ENCODE measurements at regions not wholly inside any gene's neighbourhood (a gene's known extent, or its start where the extent isn't known, plus 50 kb on each side); places are given as distances from the start of the nearest gene placed in this dataset.

DNA sequence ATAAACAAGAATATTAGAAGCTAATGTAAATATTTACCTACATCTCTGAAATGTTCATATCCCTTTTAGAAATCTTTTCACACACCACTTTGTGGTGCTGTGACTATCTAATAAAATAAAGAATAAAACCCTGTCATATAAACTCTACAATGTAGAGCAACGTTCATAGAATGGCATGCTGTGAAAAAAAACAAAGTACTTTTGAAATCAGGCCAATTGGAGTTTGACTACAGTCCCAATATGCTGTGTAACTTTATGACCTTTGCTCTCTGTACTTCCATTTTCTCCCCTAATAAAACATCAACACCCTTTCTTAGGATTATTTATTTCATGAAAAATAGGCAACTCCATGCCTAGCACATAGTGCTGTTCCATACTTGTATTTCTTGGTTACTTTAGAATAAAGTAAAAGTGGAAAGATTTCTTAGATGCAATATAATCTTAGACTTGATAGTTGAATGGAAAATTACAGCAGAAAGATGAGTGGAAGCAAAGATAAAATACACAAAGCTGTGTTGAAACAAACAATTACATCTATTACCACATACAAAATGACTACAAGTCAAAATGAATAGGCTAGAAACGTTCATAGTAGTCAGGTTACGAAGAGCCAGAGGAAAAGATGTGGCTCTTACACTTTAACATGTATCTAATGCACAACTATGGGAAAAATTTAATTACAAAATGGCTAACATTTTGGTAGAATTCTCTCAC, 613.2 kb upstream of the SLITRK5 start:
- H4K20me1 ChIP-seq (ENCODE audit: insufficient read depth, poor library complexity, severe bottlenecking), result no peaks in the 10 kb centered on the region
- H3K27ac ChIP-seq, result no peak overlapping the region
- H3K36me3 ChIP-seq (replicated peaks; ENCODE audit: insufficient read depth, low read depth), result no peaks in the 10 kb centered on the region
- H3K4me1 ChIP-seq (ENCODE audit: insufficient read depth), result no peaks in the 10 kb centered on the region
- no peaks in the 10 kb centered on the region for H3K9me2 ChIP-seq (replicated peaks; ENCODE audit: insufficient read depth)
- no peaks in the 10 kb centered on the region for H3K27me3 ChIP-seq
- DNase-seq (ENCODE audit: low spot score), result no peak
- H3K79me2 ChIP-seq, result no peaks in the 10 kb centered on the region
- peak overlapping the region; percentile 16 for H2AFZ ChIP-seq
- H3K4me2 ChIP-seq, result no peak overlapping the region
- H3K4me3 ChIP-seq, result no peak overlapping the region
- 49% methylated on average over 3 of the region's 3 CpGs for WGBS (ENCODE audit: low lambda C conversion rate, missing lambda C conversion rate)
- no peaks in the 10 kb centered on the region for H3K9me3 ChIP-seq (ENCODE audit: low read depth)
- TF ChIP-seq, protein P1, sequence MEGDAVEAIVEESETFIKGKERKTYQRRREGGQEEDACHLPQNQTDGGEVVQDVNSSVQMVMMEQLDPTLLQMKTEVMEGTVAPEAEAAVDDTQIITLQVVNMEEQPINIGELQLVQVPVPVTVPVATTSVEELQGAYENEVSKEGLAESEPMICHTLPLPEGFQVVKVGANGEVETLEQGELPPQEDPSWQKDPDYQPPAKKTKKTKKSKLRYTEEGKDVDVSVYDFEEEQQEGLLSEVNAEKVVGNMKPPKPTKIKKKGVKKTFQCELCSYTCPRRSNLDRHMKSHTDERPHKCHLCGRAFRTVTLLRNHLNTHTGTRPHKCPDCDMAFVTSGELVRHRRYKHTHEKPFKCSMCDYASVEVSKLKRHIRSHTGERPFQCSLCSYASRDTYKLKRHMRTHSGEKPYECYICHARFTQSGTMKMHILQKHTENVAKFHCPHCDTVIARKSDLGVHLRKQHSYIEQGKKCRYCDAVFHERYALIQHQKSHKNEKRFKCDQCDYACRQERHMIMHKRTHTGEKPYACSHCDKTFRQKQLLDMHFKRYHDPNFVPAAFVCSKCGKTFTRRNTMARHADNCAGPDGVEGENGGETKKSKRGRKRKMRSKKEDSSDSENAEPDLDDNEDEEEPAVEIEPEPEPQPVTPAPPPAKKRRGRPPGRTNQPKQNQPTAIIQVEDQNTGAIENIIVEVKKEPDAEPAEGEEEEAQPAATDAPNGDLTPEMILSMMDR (IDR thresholded peaks at IDR 0.05; ENCODE audit: poor library complexity), result no peak
- TF ChIP-seq EZH2 (IDR thresholded peaks at IDR 0.05; ENCODE audit: borderline replicate concordance) (no peak), EZH2phosphoT487 (IDR thresholded peaks at IDR 0.05; ENCODE audit: low read depth, severe bottlenecking, unreplicated experiment) (no peak)

DNA sequence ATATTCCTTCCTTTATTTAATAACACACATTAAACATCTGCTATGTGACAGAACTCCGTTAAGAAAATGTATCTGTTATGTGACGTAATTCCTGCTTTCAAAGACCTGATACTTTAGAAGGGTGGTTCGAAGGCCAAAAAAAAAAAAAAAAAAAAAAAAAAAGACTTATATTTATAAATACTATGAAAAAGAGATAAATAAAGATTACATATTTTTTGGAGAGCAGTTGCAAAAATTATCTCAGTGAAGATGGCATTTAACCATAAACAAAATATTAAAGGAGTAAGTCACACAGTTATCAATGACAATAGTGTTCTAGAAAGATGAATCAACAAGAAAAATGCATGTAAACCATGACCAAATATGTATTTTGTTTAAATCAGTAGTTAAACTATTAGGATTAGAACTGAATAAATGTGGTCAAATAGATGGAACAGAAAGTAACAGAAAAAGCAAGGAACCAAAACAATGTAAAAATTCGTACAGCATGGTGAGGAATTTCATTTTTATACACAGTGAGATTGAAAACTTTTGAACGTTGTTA, 612.3 kb upstream of the SLITRK5 start:
- TF ChIP-seq EZH2 (IDR thresholded peaks at IDR 0.05; ENCODE audit: borderline replicate concordance), result no peak
- no peak for TF ChIP-seq EZH2phosphoT487 (IDR thresholded peaks at IDR 0.05; ENCODE audit: low read depth, severe bottlenecking, unreplicated experiment)
- TF ChIP-seq, protein P1 (IDR thresholded peaks at IDR 0.05; ENCODE audit: poor library complexity), result no peak
- Histone ChIP-seq H3K4me1 (ENCODE audit: insufficient read depth) (no peaks in the 10 kb centered on the region), H3K4me3 (no peak overlapping the region), H3K27ac (no peak overlapping the region), H3K9me2 (replicated peaks; ENCODE audit: insufficient read depth) (no peaks in the 10 kb centered on the region), H3K9me3 (ENCODE audit: low read depth) (no peaks in the 10 kb centered on the region), H2AFZ (no peak overlapping the region), H3K79me2 (no peaks in the 10 kb centered on the region), H3K27me3 (no peaks in the 10 kb centered on the region), H4K20me1 (ENCODE audit: insufficient read depth, poor library complexity, severe bottlenecking) (no peaks in the 10 kb centered on the region), H3K36me3 (replicated peaks; ENCODE audit: insufficient read depth, low read depth) (no peaks in the 10 kb centered on the region), H3K4me2 (no peak overlapping the region)
- DNase-seq (ENCODE audit: low spot score), result no peak
- 67% methylated on average over 5 of the region's 5 CpGs for WGBS (ENCODE audit: low lambda C conversion rate, missing lambda C conversion rate)

DNA sequence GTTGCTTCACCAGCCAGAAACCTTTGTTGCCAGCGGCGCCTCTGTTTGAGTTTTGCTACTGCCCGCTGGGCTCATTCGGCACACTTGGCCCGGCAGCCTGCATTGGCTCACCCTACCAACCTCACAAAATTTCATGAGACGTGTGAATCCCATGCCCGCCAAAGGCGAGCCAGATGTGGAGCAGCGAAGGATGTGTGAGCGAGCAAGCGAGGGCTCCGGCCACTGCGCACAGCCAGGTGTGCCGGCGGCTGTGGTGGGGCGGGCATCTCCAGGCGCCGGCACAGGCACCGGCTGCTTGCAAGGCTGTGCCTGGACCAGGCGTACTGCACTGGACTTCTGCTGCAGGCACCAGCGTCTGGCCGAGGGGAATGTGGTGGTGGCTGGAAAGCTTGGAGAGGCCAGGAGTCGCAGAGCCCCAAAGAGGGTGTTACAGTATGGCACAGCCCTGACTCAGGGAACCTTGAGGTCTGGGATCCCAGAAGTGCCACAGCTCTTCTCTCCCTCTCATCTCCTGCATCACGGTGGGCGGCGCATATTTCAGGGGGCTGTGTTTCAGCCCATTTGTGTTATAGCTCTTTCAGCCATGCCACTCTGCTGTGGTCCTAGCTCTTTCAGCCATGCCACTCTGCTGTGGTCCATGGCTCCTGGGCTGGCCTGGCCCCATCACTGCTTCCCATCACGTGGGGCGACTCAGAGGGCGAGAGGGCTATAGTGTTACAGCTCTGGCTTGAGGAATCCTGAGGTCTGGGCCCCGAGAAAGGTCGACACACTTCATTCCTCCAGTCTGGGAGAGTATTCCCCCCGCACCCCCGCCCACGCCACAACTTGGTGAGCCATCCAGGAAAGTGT, 592.0 kb upstream of the SLITRK5 start:
- no peak overlapping the region for H3K4me3 ChIP-seq
- DNase-seq (ENCODE audit: low spot score), result no peak
- no peaks in the 10 kb centered on the region for H3K9me3 ChIP-seq (ENCODE audit: low read depth)
- WGBS (ENCODE audit: low lambda C conversion rate, missing lambda C conversion rate), result 95% methylated on average over 34 of the region's 34 CpGs
- no peak overlapping the region for H3K27ac ChIP-seq
- no peaks in the 10 kb centered on the region for H3K79me2 ChIP-seq
- no peaks in the 10 kb centered on the region for H3K36me3 ChIP-seq (replicated peaks; ENCODE audit: insufficient read depth, low read depth)
- no peaks in the 10 kb centered on the region for H3K27me3 ChIP-seq
- TF ChIP-seq EZH2phosphoT487 (IDR thresholded peaks at IDR 0.05; ENCODE audit: low read depth, severe bottlenecking, unreplicated experiment), result no peak
- TF ChIP-seq, protein P1 (IDR thresholded peaks at IDR 0.05; ENCODE audit: poor library complexity), result no peak
- no peak for TF ChIP-seq EZH2 (IDR thresholded peaks at IDR 0.05; ENCODE audit: borderline replicate concordance)
- H4K20me1 ChIP-seq (ENCODE audit: insufficient read depth, poor library complexity, severe bottlenecking), result no peaks in the 10 kb centered on the region
- no peak overlapping the region for H2AFZ ChIP-seq
- H3K9me2 ChIP-seq (replicated peaks; ENCODE audit: insufficient read depth), result no peaks in the 10 kb centered on the region
- no peaks in the 10 kb centered on the region for H3K4me1 ChIP-seq (ENCODE audit: insufficient read depth)
- no peak overlapping the region for H3K4me2 ChIP-seq

Measured in hepatocyte (in vitro differentiated cells).